ENCODE measurements at regions not wholly inside any gene's neighbourhood (a gene's known extent, or its start where the extent isn't known, plus 50 kb on each side); places are given as distances from the start of the nearest gene placed in this dataset.

DNA sequence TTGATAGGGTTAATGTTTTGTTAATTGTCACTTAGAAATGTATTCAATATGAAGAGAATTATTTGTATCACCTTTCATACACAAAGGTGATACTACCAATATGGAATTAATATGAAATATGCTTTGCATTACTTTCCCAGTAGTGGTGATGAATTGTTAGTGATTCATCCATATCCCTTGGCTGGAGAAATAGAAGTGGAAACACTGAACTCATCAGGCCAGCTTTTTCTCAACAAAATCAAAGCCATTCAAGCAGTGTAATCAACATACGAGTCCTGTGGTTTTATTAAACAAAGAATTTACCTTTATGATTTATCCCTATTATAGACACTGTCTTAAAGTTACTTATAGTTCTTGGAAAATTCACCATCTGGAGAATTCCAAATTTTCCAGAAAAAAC, 264.0 kb upstream of the MEF2C start:
- no peak for TF ChIP-seq POLR2A (IDR thresholded peaks at IDR 0.05; ENCODE audit: low read depth, low read length)
- TF ChIP-seq TAF1 (IDR thresholded peaks at IDR 0.05; ENCODE audit: borderline replicate concordance, low read depth, low read length), result no peak

Measured in GM12892 (cell line).